Liver (tissue), 8 donors: ENCODE measurements at regions not wholly inside any gene's neighbourhood (a gene's known extent, or its start where the extent isn't known, plus 50 kb on each side); places are given as distances from the start of the nearest gene placed in this dataset.

ENCODE experiments used
- DNase-seq: peaks from one replicate; pipeline ENCODE4 v3.0.0-alpha.2; 2017; ENCODE audit warnings: low spot score
- H3K27ac ChIP-seq, 2 donors: one replicate each; pipeline ENCODE4 v1.7.0; 2013; ENCODE audit warnings: inconsistent platforms in 2 of 2, low read length in 2 of 2, control low read depth in 1 of 2, low read depth in 1 of 2, mild to moderate bottlenecking in 1 of 2
- H3K27me3 ChIP-seq, 4 donors: one replicate each; pipeline versions ENCODE4 v1.6.1 to v1.7.0; 2013; ENCODE audit warnings: low read length in 3 of 4, inconsistent platforms in 1 of 4, mild to moderate bottlenecking in 1 of 4, moderate library complexity in 1 of 4; ENCODE audit not compliant: control insufficient read depth in 4 of 4, insufficient read depth in 4 of 4
- H3K36me3 ChIP-seq, 4 donors: one replicate each; pipeline versions ENCODE4 v1.6.1 to v1.7.0; 2013; ENCODE audit warnings: low read length in 3 of 4, mild to moderate bottlenecking in 3 of 4, low read depth in 1 of 4, moderate library complexity in 1 of 4; ENCODE audit not compliant: control insufficient read depth in 4 of 4, insufficient read depth in 3 of 4
- H3K4me1 ChIP-seq, 4 donors: one replicate each; pipeline versions ENCODE4 v1.6.1 to v1.7.0; 2013; ENCODE audit warnings: low read length in 3 of 4, mild to moderate bottlenecking in 3 of 4, moderate library complexity in 1 of 4; ENCODE audit not compliant: control insufficient read depth in 4 of 4, insufficient read depth in 4 of 4
- H3K4me3 ChIP-seq, 3 donors: one replicate each; pipeline versions ENCODE4 v1.6.1 to v1.7.0; 2013; ENCODE audit warnings: low read length in 3 of 3, control low read depth in 1 of 3, low read depth in 1 of 3, mild to moderate bottlenecking in 1 of 3
- H3K9ac ChIP-seq, 2 donors: one replicate each; pipeline ENCODE4 v1.7.0; 2013; ENCODE audit warnings: low read length in 2 of 2, mild to moderate bottlenecking in 2 of 2, moderate library complexity in 2 of 2, control low read depth in 1 of 2, low read depth in 1 of 2
- H3K9me3 ChIP-seq, 4 donors: one replicate each; pipeline versions ENCODE4 v1.6.1 to v1.7.0; 2013; ENCODE audit warnings: low read length in 3 of 4; ENCODE audit not compliant: control insufficient read depth in 4 of 4
- ATF3 ChIP-seq: IDR thresholded peaks from 2 replicates; pipeline ENCODE4 v1.6.1; 2016; ENCODE audit warnings: antibody characterized with exemption
- CTCF ChIP-seq: fragments of 150-350 bp; IDR thresholded peaks from 2 replicates; pipeline ENCODE4 v1.5.1; 2017; ENCODE audit warnings: improper control_type of control experiment, low read depth, low read length; ENCODE audit not compliant: missing input control
- EGR1 ChIP-seq, 2 donors: IDR thresholded peaks; 2 replicates each; pipeline ENCODE4 v1.6.1; 2016 to 2018; ENCODE audit warnings: antibody characterized with exemption in 2 of 2, low read depth in 2 of 2
- FOXA1 ChIP-seq: IDR thresholded peaks from 2 replicates; pipeline ENCODE4 v1.6.1; 2016; ENCODE audit warnings: antibody characterized with exemption
- GABPA ChIP-seq, 2 donors: IDR thresholded peaks in 1 of 2; conservative IDR thresholded peaks in 1 of 2; 2 replicates each; pipeline ENCODE4 v1.6.1; 2016; ENCODE audit warnings: antibody characterized with exemption in 2 of 2, mild to moderate bottlenecking in 1 of 2, moderate library complexity in 1 of 2
- HNF4A ChIP-seq, 2 donors: conservative IDR thresholded peaks; 2 replicates each; pipeline ENCODE4 v1.6.1; 2016; ENCODE audit warnings: antibody characterized with exemption in 2 of 2, mild to moderate bottlenecking in 2 of 2
- HNF4G ChIP-seq: IDR thresholded peaks from 2 replicates; pipeline ENCODE4 v1.6.1; 2016; ENCODE audit warnings: antibody characterized with exemption
- JUND ChIP-seq, 2 donors: IDR thresholded peaks; 2 replicates each; pipeline ENCODE4 v1.6.1; 2016; ENCODE audit warnings: antibody characterized with exemption in 2 of 2
- MAX ChIP-seq: IDR thresholded peaks from 2 replicates; pipeline ENCODE4 v1.6.1; 2016; ENCODE audit warnings: antibody characterized with exemption
- RAD21 ChIP-seq, 2 donors: IDR thresholded peaks; 2 replicates each; pipeline ENCODE4 v1.6.1; 2016; ENCODE audit warnings: antibody characterized with exemption in 2 of 2, mild to moderate bottlenecking in 2 of 2
- RXRA ChIP-seq, 2 donors: IDR thresholded peaks; 2 replicates each; pipeline ENCODE4 v1.6.1; 2017 to 2018; ENCODE audit warnings: antibody characterized with exemption in 2 of 2, mild to moderate bottlenecking in 1 of 2
- SP1 ChIP-seq: IDR thresholded peaks from 2 replicates; pipeline ENCODE4 v1.6.1; 2018; ENCODE audit warnings: antibody characterized with exemption, mild to moderate bottlenecking
- TAF1 ChIP-seq: conservative IDR thresholded peaks from 2 replicates; pipeline ENCODE4 v1.6.1; 2016; ENCODE audit warnings: antibody characterized with exemption, mild to moderate bottlenecking
- YY1 ChIP-seq: IDR thresholded peaks from 2 replicates; pipeline ENCODE4 v1.6.1; 2016; ENCODE audit warnings: antibody characterized with exemption, mild to moderate bottlenecking
- WGBS: extraction: QIAGEN DNeasy Blood & Tissue Kit; methylation state at CpG from one replicate; pipeline ENCODE4 v1.1.7; 2013; 5-methylcytosine and 5-hydroxymethylcytosine counted together
- donor health status: healthy.
- donor health status: healthy.
- donor health status: healthy.
- donor health status: healthy.
- donor health status: healthy.

- Histone ChIP-seq H3K27ac (no peak overlapping the region), H3K9me3 (no peaks in the 10 kb centered on the region), H3K4me3 (no peak overlapping the region), H3K9ac (no peak overlapping the region), H3K4me1 (no peaks in the 10 kb centered on the region), H3K36me3 (no peaks in the 10 kb centered on the region), H3K27me3 (peaks cover 0 to 2% (median 0%) of the 10 kb centered on the region in 4 donors)
- no peak for DNase-seq
- TF ChIP-seq CTCF = no peak
- no peak for TF ChIP-seq RXRA (IDR thresholded peaks at IDR 0.05)
- no peak for TF ChIP-seq HNF4G
- no peak for TF ChIP-seq FOXA1
- no peak for TF ChIP-seq MAX
- 67% methylated on average over 2 of the region's 2 CpGs for WGBS
These were observed 235.8 kb upstream of the ARHGEF26 start for GRCh38 chr3:153885359-153885758.

- no peak overlapping the region for H3K4me3 ChIP-seq
- no peaks in the 10 kb centered on the region for H3K36me3 ChIP-seq
- WGBS = 45% methylated on average over 2 of the region's 2 CpGs
- no peaks in the 10 kb centered on the region for H3K4me1 ChIP-seq
- TF ChIP-seq YY1 = no peak
- TF ChIP-seq SP1 = no peak
- no peak for TF ChIP-seq TAF1
- no peak for TF ChIP-seq HNF4A (conservative IDR thresholded peaks at IDR 0.05)
- no peak for TF ChIP-seq MAX
- no peak for TF ChIP-seq RXRA (IDR thresholded peaks at IDR 0.05)
- TF ChIP-seq RAD21 (IDR thresholded peaks at IDR 0.05) = no peak
- no peak for TF ChIP-seq GABPA (IDR thresholded peaks at IDR 0.05 in 1 of 2, conservative IDR thresholded peaks at IDR 0.05 in 1 of 2)
- TF ChIP-seq JUND (IDR thresholded peaks at IDR 0.05) = no peak
- no peak for DNase-seq
- no peak overlapping the region for H3K27ac ChIP-seq
- H3K9ac ChIP-seq = no peak overlapping the region
- no peaks in the 10 kb centered on the region for H3K9me3 ChIP-seq
- peaks cover 0 to 5% (median 1%) of the 10 kb centered on the region in 4 donors for H3K27me3 ChIP-seq
These were observed 231.3 kb upstream of the ARHGEF26 start for GRCh38 chr3:153889905-153890334.

GRCh38 chr3:153892126-153892525 is 229.1 kb upstream of the ARHGEF26 start:
- no peaks in the 10 kb centered on the region for H3K9me3 ChIP-seq
- no peaks in the 10 kb centered on the region for H3K4me1 ChIP-seq
- no peak overlapping the region for H3K27ac ChIP-seq
- H3K27me3 ChIP-seq = peaks cover 0 to 7% (median 0%) of the 10 kb centered on the region in 4 donors
- H3K4me3 ChIP-seq = no peak overlapping the region
- H3K36me3 ChIP-seq = no peaks in the 10 kb centered on the region
- WGBS = 64% methylated on average over 5 of the region's 5 CpGs
- H3K9ac ChIP-seq = no peak overlapping the region
- DNase-seq = no peak
- TF ChIP-seq JUND (IDR thresholded peaks at IDR 0.05) = no peak
- TF ChIP-seq ATF3 = no peak
- no peak for TF ChIP-seq EGR1 (IDR thresholded peaks at IDR 0.05; ENCODE audit: low read depth in 2 of 2)
- TF ChIP-seq RXRA (IDR thresholded peaks at IDR 0.05) = no peak
